Tibial nerve (tissue), 3 donors: ENCODE measurements at regions not wholly inside any gene's neighbourhood (a gene's known extent, or its start where the extent isn't known, plus 50 kb on each side); places are given as distances from the start of the nearest gene placed in this dataset.

Experiments
- POLR2A ChIP-seq, 2 donors: fragments of 450-650 bp; IDR thresholded peaks; one replicate each; pipeline ENCODE4 v1.6.1; 2017; ENCODE audit warnings: antibody characterized with exemption in 2 of 2, mild to moderate bottlenecking in 2 of 2, moderate library complexity in 2 of 2
- TF ChIP-seq, protein P1 (sequence below), 5 experiments: fragments of 200-600 bp in 3 of 5; fragments of 450-650 bp in 2 of 5; sonication (generic) in 3 of 5; IDR thresholded peaks; one replicate each; pipeline ENCODE4 v1.5.1; 2016 to 2019; ENCODE audit warnings: antibody characterized with exemption in 5 of 5, mild to moderate bottlenecking in 3 of 5, moderate library complexity in 2 of 5

DNA sequence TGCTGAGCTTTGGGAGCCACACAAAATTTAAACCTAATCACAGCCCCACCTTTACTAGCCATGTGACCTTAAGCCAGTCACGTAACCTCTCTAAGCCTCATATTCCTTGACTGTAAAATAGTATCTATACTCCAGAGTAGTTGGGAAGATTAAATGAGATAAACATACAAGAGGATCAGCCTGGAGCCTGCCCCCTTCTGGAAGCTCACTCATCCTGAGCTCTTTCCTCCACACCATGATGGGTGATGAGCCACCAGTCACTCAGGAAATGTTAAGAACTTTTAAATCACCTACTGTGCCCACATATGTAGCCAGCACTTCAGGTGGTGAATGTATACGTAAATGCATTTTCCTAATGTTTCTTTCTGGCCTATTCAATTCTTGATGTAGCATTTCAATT, 195.9 kb upstream of the DDX18 start:
- TF ChIP-seq, protein P1, sequence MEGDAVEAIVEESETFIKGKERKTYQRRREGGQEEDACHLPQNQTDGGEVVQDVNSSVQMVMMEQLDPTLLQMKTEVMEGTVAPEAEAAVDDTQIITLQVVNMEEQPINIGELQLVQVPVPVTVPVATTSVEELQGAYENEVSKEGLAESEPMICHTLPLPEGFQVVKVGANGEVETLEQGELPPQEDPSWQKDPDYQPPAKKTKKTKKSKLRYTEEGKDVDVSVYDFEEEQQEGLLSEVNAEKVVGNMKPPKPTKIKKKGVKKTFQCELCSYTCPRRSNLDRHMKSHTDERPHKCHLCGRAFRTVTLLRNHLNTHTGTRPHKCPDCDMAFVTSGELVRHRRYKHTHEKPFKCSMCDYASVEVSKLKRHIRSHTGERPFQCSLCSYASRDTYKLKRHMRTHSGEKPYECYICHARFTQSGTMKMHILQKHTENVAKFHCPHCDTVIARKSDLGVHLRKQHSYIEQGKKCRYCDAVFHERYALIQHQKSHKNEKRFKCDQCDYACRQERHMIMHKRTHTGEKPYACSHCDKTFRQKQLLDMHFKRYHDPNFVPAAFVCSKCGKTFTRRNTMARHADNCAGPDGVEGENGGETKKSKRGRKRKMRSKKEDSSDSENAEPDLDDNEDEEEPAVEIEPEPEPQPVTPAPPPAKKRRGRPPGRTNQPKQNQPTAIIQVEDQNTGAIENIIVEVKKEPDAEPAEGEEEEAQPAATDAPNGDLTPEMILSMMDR (IDR thresholded peaks at IDR 0.05) = no peak
- no peak for TF ChIP-seq POLR2A (IDR thresholded peaks at IDR 0.05)
